NB4 (cell line): ENCODE measurements at regions not wholly inside any gene's neighbourhood (a gene's known extent, or its start where the extent isn't known, plus 50 kb on each side); places are given as distances from the start of the nearest gene placed in this dataset.

Experiments
- TF ChIP-seq, protein P1 (sequence below): IDR thresholded peaks from one replicate; pipeline ENCODE4 v1.5.1; 2012; ENCODE audit warnings: low read depth, low read length
- TF ChIP-seq, protein P2 (sequence below): IDR thresholded peaks from 2 replicates; pipeline ENCODE4 v1.6.1; 2011; ENCODE audit warnings: low read depth, low read length

DNA sequence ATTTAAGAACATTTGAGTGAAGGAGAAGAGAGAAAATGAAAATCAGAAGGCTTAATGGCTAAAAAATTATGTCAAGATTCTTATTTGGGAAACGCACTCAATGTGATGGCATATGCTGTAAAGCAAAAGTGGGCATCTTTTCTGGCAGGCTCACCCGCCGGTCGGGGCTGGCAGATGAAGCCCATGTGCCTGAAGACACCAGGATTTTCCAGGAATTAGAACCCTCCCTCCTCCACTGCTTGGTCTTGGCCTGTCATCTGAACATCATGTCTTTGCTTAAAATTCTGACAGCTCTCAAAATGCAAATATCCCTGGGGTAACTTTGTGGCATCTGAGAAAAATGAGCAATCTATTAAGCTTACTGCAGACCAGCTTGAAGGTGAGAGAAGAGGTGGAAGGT is 337.9 kb downstream of the IRX1 start:
- TF ChIP-seq, protein P1, sequence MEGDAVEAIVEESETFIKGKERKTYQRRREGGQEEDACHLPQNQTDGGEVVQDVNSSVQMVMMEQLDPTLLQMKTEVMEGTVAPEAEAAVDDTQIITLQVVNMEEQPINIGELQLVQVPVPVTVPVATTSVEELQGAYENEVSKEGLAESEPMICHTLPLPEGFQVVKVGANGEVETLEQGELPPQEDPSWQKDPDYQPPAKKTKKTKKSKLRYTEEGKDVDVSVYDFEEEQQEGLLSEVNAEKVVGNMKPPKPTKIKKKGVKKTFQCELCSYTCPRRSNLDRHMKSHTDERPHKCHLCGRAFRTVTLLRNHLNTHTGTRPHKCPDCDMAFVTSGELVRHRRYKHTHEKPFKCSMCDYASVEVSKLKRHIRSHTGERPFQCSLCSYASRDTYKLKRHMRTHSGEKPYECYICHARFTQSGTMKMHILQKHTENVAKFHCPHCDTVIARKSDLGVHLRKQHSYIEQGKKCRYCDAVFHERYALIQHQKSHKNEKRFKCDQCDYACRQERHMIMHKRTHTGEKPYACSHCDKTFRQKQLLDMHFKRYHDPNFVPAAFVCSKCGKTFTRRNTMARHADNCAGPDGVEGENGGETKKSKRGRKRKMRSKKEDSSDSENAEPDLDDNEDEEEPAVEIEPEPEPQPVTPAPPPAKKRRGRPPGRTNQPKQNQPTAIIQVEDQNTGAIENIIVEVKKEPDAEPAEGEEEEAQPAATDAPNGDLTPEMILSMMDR = no peak
- TF ChIP-seq, protein P2, sequence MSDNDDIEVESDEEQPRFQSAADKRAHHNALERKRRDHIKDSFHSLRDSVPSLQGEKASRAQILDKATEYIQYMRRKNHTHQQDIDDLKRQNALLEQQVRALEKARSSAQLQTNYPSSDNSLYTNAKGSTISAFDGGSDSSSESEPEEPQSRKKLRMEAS = no peak
